ENCODE measurements at regions not wholly inside any gene's neighbourhood (a gene's known extent, or its start where the extent isn't known, plus 50 kb on each side); places are given as distances from the start of the nearest gene placed in this dataset.

- no peak for FAIRE-seq
These were observed 50.0 kb upstream of the LCTL start for GRCh38 chr15:66615846-66616245.

DNA sequence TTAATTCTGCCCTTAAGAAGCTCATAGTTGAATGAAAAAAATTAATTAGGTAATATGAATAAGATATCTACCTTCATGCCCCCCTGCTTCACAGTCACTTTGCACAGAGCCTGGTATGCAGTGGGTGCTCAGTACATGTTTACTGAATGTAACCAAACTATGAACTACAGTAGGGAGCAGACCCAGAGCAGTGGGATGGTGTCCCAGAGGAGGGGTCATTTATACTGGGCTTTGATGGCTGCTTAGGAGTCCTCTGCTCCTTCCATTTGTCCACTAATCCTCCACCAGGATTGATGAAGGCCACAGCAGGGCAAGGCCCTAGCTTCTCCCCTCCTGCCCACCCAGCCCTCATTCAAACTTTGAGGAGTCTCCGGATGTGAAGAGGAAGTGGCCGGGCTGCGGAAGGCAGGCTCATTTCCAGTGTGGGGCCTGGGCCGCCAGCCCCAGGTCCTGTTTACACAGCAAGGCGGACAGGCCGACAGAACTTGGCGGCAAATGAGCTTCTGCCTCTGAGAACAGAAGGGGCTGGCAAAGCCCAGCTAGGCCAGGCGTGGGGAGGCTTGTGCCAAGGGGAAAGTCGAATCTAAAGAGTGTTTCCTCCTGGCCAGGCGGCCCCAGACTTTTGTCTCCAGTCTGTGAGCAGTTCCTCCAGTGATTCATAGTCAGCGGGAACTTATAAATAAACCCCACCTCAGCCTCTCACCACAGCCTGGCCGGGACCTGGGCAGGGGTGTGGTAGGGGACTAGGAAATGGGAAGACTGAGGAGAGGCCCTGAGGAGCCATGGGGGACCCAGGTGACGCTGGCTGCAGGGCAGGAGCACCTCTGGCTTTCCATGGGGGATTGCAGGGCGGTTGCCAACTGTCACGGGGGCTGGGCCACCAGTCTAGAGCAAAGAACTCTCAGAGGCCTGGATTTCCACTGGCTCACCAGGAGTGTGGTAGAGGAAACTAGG lies 51.6 kb upstream of the LCTL start:
- FAIRE-seq = no peak

- FAIRE-seq = peak; percentile 78
These were observed 53.5 kb upstream of the LCTL start for GRCh38 chr15:66619152-66619903.

GRCh38 chr15:66620341-66620740 lies 54.5 kb upstream of the LCTL start:
- FAIRE-seq = peak; percentile 94

- FAIRE-seq = no peak
These were observed 55.0 kb upstream of the LCTL start for GRCh38 chr15:66620744-66621344.

DNA sequence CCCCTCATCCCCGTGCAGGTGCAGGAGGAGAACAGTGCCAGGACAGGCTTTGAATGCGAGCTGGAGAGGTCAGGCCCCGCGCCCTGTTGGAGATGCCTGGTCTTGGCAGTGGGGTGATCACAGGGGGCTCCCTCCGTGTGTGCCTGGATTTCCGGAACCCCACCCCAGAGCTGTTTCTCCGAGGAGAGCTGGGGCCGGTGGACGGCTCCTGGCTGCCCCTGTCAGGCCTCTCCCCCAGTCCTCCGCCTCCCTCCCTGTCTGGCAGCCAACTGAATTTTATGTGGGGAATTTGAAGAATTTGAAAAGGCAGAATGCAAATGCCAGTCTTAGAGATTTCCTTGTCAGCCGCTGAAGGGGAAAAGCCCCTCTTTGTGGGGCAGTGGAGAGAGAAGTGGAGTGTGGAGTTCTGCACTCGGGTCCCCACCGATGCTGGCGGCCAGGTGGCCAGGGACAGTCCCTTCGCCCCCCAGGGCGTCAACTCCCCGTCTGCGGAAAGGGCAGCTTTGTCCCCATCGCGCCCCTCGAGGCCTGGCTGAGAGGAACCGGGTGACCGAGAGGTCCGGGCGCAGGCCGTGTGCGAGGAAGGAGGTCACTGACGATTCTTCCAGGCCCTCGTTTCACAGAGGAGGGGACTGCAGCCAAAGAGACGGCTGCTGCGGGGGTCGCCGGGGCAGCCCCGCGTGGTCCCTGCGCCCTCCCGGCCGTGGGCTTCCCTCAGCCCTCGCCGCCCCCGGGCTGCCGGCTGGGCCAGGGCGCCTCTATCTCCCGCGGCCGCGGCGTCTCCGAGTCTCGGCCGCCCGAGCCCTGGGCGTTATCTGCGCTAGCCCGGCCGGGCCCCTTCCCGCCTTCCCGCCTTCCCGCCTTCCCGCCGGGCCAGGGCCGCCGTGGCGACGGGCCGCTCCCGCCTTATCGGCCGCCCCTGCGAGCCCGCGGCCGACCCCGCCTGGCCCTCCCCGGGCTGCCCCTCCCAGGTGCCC lies 56.0 kb upstream of the LCTL start:
- FAIRE-seq = no peak

GRCh38 chr15:66622591-66623022 lies 56.8 kb upstream of the LCTL start:
- FAIRE-seq = no peak

DNA sequence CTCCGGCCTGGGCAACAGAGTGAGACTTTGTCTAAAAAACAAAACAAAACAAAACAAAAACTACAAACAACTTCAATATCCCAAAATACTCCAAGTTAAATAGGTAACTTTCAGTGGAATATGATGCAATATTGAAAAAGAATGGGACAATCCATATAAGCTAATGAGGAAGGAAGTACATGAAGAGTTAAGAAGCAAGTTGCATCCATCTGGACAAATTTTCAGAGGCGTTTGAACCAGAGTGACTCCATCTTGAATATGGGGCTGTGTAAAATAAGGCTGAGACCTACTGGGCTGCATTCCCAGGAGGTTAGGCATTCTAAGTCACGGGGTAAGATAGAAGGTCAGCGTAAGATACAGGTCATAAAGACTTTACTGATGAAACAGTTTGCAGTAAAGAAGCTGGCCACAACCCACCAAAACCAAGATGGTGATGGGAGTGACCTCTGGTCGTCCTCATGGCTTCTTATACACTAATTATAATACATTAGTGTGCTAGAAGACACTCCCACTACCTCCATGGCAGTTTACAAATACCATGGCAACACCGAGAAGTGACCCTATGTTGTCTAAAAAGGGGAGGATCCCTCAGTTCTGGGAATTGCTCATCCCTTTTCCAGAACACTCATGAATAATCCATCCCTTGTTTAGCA lies 58.1 kb upstream of the LCTL start:
- FAIRE-seq = no peak

DNA sequence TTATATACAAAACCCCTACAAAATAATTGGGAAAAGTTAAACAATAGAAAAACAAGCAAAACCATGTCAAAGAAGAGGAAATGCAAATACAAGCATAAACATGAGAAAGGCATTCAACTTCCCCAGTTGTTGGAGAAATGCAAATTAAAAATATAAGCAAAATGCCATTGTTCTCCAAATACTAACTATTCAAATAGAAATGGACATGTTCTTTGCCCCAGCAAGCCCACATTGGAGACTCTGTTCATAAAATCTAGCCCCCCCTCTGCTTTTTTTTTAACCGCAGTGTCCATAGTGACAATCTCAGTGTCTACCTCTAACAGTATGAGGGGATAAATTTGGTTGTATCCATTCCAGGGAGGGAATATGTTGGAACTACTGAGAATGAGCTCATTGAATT lies 59.7 kb upstream of the LCTL start:
- no peak for FAIRE-seq

GRCh38 chr15:66625974-66626373 lies 60.2 kb upstream of the LCTL start:
- FAIRE-seq = no peak

DNA sequence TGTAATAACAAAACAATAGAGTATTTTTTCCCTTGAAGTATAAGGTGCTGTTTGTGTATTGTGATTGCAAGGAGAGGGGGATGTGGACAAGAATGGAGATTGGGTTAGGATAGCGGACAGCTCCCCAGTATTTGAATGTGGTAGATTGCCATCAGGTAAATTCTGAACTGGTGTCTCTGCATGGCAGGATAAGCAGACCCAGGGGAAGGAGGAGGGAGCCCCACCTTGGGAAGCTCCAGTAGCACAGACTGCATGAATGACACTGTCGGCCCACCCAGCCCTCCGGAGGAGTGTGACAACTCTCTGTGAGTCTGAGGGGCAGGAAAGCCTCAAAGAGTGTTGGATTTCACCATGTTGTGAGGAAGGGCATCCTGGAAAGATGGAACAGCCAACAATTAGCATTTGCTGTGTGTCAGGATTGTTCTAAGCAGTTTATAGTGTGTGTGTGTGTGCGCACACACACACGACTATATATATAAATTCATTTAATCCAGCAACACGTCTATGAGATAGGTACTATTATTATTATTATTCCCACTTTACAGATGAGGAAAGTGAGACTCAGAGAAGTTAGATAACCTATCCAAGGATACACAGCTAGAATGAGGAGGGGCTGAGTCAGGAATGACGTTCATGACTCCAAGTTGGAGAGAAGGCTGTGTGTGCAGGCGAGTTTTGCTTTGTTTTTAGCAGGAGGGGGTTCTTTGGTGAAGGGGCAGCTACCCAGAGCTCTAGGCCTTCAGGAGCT lies 63.4 kb upstream of the LCTL start:
- FAIRE-seq = no peak

DNA sequence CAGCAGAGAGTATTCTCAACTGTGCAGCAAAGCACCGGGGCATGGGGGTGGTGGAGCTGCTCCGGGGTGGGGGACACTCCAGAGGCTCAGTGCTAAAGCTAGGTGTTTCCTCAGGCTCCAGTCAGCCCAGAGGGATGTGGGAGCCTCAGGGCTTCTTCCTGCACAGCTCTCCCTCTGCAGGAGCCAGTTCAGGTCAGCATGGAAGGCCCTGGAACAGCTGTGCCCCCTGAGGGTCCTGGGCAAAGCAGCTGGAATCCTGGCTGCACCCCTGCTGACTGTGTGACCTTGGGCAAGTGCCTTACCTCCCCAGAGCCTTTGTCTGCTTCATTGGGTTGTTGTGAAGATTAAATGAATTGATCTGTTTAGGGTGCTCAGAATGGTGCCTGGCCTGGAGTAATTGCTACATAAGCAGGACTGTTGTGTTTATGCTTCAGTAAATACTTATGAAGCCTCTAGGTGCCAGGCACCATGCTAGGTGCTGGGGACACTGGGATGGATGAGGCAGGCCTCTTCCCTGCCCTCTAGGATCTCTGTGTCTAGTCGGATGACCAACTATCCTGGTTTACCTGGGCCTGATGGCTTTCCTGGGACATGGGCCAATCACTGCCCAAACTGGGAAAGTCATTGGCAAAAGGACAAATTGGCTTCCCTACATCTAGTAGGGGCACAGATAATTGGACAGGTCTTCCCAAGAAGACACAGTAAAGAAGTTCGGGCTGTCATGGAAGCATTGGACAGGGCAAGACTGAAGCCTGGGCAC lies 64.2 kb upstream of the LCTL start:
- FAIRE-seq = no peak

DNA sequence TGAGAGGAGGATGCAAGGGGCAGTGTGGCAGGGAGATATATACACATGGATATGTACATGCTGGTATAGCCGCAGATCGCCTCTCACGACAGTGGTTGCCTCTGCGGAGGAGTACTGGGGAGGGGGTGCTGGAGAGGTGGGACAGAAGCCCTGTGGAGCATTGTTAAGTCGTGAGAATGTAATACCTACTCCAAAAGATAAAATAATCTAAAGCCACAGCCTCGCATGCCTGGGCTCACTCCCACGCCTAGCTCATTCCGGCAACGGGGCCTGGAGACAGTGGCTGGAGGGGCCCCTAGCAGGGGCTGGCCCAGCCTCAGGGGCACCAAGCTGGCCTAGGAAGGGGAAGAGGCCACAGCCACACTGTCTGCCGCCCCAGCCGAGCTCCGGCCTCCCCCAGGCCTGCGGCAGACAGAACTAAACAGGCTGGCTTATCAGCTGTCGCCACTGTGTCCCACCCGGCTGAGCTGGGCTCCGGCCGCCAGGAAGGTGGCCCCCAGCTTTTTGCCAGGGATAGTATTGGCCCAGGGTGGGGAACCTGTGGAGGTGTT lies 65.1 kb upstream of the LCTL start:
- no peak for FAIRE-seq

- no peak for FAIRE-seq
These were observed 65.9 kb upstream of the LCTL start for GRCh38 chr15:66631616-66632263.

- no peak for FAIRE-seq
These were observed 67.5 kb upstream of the LCTL start for GRCh38 chr15:66633041-66633937.

DNA sequence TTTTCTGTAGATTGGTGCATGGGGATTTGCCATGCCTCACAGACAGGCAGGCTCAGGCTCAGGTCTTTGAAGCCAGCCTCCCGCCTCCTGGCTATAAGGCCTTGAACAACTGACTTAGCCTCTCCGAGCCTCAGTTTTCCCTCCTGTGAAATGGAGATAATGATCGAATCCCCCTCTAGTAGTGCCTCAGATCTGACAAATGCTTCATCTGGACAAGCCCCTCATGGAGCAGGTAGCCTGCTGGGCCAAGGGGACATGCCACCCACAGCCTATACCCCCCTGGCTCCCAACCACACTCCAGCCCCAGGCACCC lies 68.1 kb upstream of the LCTL start:
- no peak for FAIRE-seq

DNA sequence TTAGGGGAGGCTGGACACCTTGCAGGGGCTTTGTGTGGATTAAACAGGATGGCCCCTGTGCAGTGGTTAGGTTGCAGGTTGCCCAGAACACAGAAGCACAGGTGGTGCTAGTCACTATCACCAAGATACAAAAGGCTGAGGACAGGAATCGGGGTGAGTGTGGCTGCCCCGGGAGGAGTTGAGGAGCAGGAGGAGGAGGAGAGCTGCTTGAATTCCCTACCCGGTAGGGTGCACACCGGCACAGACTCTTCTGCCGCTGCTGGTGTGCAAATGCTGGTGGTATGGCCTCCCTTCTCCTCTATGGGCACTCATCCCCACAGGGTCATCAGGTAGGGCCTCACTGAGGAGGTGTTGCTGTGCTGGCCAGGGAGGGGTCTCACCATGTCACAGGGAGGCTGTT lies 67.5 kb upstream of the SMAD6 start:
- FAIRE-seq = no peak

GRCh38 chr15:66635006-66635405 lies 67.0 kb upstream of the SMAD6 start:
- FAIRE-seq = no peak

GRCh38 chr15:66635817-66636216 lies 66.2 kb upstream of the SMAD6 start:
- FAIRE-seq = no peak

Measured in A204.1 (cell line).